Chondrocyte (in vitro differentiated cells): ENCODE measurements at regions not wholly inside any gene's neighbourhood (a gene's known extent, or its start where the extent isn't known, plus 50 kb on each side); places are given as distances from the start of the nearest gene placed in this dataset.

Experiments used
- DNase-seq: peaks from one replicate; pipeline ENCODE4 v3.0.0; 2021; ENCODE audit warnings: mixed read lengths, low spot score
- H3K27ac Mint-ChIP-seq: one replicate; pipeline ENCODE4 v1.8.0; 2021; ENCODE audit warnings: mild to moderate bottlenecking, moderate library complexity, mixed read lengths; ENCODE audit not compliant: unreplicated experiment
- H3K27me3 Mint-ChIP-seq: 2 replicates; pipeline ENCODE4 v1.8.0; 2021; ENCODE audit warnings: low read depth, mixed read lengths
- H3K36me3 Mint-ChIP-seq: 2 replicates; pipeline ENCODE4 v1.8.0; 2021; ENCODE audit warnings: low read depth, mixed read lengths
- H3K4me1 Mint-ChIP-seq: 2 replicates; pipeline ENCODE4 v1.8.0; 2021; ENCODE audit warnings: low read depth, mild to moderate bottlenecking, mixed read lengths
- H3K4me3 Mint-ChIP-seq: one replicate; pipeline ENCODE4 v1.8.0; 2021; ENCODE audit warnings: mild to moderate bottlenecking, moderate library complexity, mixed read lengths; ENCODE audit not compliant: unreplicated experiment
- H3K9me3 Mint-ChIP-seq: 2 replicates; pipeline ENCODE4 v1.8.0; 2021; ENCODE audit warnings: low read depth, mixed read lengths
- CTCF ChIP-seq: fragments of 200-600 bp; sonication (generic); IDR thresholded peaks from 2 replicates; pipeline ENCODE4 v1.5.0; 2021; ENCODE audit warnings: antibody characterized with exemption, mild to moderate bottlenecking, moderate library complexity

GRCh38 chr16:26993511-26993910, 73.2 kb upstream of the C16orf82 start:
- Mint-ChIP-seq H3K27ac (no peak overlapping the region), H3K4me3 (no peak overlapping the region), H3K9me3 (peaks cover 10% of the 10 kb centered on the region), H3K36me3 (no peaks in the 10 kb centered on the region), H3K27me3 (peaks cover 5% of the 10 kb centered on the region), H3K4me1 (no peaks in the 10 kb centered on the region)
- DNase-seq: no peak
- TF ChIP-seq CTCF: no peak

GRCh38 chr16:26993963-26994362, 72.8 kb upstream of the C16orf82 start:
- no peak for DNase-seq
- H3K9me3 Mint-ChIP-seq: peaks cover 10% of the 10 kb centered on the region
- no peaks in the 10 kb centered on the region for H3K36me3 Mint-ChIP-seq
- H3K27ac Mint-ChIP-seq: no peak overlapping the region
- no peaks in the 10 kb centered on the region for H3K4me1 Mint-ChIP-seq
- no peak for TF ChIP-seq CTCF
- peaks cover 5% of the 10 kb centered on the region for H3K27me3 Mint-ChIP-seq
- H3K4me3 Mint-ChIP-seq: no peak overlapping the region

GRCh38 chr16:26995522-26995921, 71.2 kb upstream of the C16orf82 start:
- no peak overlapping the region for H3K27ac Mint-ChIP-seq
- no peak for DNase-seq
- H3K27me3 Mint-ChIP-seq: peaks cover 5% of the 10 kb centered on the region
- H3K4me1 Mint-ChIP-seq: no peaks in the 10 kb centered on the region
- H3K4me3 Mint-ChIP-seq: no peak overlapping the region
- no peak for TF ChIP-seq CTCF
- H3K36me3 Mint-ChIP-seq: no peaks in the 10 kb centered on the region
- peaks cover 10% of the 10 kb centered on the region for H3K9me3 Mint-ChIP-seq

GRCh38 chr16:27005386-27005785, 61.3 kb upstream of the C16orf82 start:
- H3K27me3 Mint-ChIP-seq: peaks cover 17% of the 10 kb centered on the region
- no peak overlapping the region for H3K4me3 Mint-ChIP-seq

More at GRCh38 chr16:27005386-27005785, 61.3 kb upstream of the C16orf82 start:
- TF ChIP-seq CTCF: no peak
- no peaks in the 10 kb centered on the region for H3K4me1 Mint-ChIP-seq
- DNase-seq: no peak
- H3K27ac Mint-ChIP-seq: no peak overlapping the region
- H3K36me3 Mint-ChIP-seq: no peaks in the 10 kb centered on the region
- peaks cover 2% of the 10 kb centered on the region for H3K9me3 Mint-ChIP-seq
